ENCODE measurements at regions not wholly inside any gene's neighbourhood (a gene's known extent, or its start where the extent isn't known, plus 50 kb on each side); places are given as distances from the start of the nearest gene placed in this dataset.

- no peaks in the 10 kb centered on the region for H4K20me1 ChIP-seq (ENCODE audit: insufficient read depth, low read length)
- no peaks in the 10 kb centered on the region for H3K27me3 ChIP-seq (ENCODE audit: control insufficient read depth in 1 of 2, insufficient read depth in 2 of 2, low read length in 2 of 2)
- no peak overlapping the region for H3K4me3 ChIP-seq (replicated peaks in 1 of 3; ENCODE audit: insufficient read depth in 1 of 3, low read depth in 2 of 3, low read length in 3 of 3)
- FAIRE-seq (no peak), DNase-seq (ENCODE audit: low spot score) (no peak), ATAC-seq (no peak)
- ChIA-PET POLR2A (no interaction called here), CTCF (ENCODE audit: low intra/inter-chr PET ratio, low total read pairs) (no interaction called here)
- no CpG with 5 or more reads among the region's 5 CpGs for WGBS (ENCODE audit: low lambda C conversion rate)
- intact Hi-C loops (cut with micrococcal nuclease; ENCODE audit: unreplicated experiment), result no loop called here
- no peaks in the 10 kb centered on the region for H3K36me3 ChIP-seq (replicated peaks in 1 of 2; ENCODE audit: control insufficient read depth in 1 of 2, insufficient read depth in 2 of 2, low read length in 2 of 2)
- H3K4me2 ChIP-seq (ENCODE audit: low read depth, low read length), result no peak overlapping the region
- H3K79me2 ChIP-seq (ENCODE audit: insufficient read depth, low read length), result no peaks in the 10 kb centered on the region
- H3K4me1 ChIP-seq (ENCODE audit: insufficient read depth, low read length), result no peaks in the 10 kb centered on the region
- no peaks in the 10 kb centered on the region for H3K9me3 ChIP-seq (ENCODE audit: low read length)
- no TSS peak for BruUV-seq (replicated peaks)
- H3K27ac ChIP-seq (ENCODE audit: extremely low read length, insufficient read depth, low read length), result no peak overlapping the region
- H3K9ac ChIP-seq (ENCODE audit: insufficient read depth, low read depth, low read length), result no peak overlapping the region
- in situ Hi-C loops (cut with HindIII; ENCODE audit: extremely low pct_ligation_motif_present, low pct_unique_long_range_greater_than_20kb), result no loop called here
- no peak overlapping the region for H2AFZ ChIP-seq (ENCODE audit: low read length)
- TF ChIP-seq HIC2 (CRISPR knock-in tag; IDR thresholded peaks at IDR 0.05; ENCODE audit: low read depth) (no peak), ZC3H13 (CRISPR knock-in tag; IDR thresholded peaks at IDR 0.05) (no peak), ZNF10 (CRISPR knock-in tag; IDR thresholded peaks at IDR 0.05; ENCODE audit: borderline replicate concordance, low read depth) (no peak), ZNF720 (CRISPR knock-in tag; IDR thresholded peaks at IDR 0.05) (no peak), ZNF781 (CRISPR knock-in tag; IDR thresholded peaks at IDR 0.05; ENCODE audit: borderline replicate concordance, not compliant biosample characterization) (no peak), TAF1 (CRISPR knock-in tag; IDR thresholded peaks at IDR 0.05) (no peak), TAF15 (IDR thresholded peaks at IDR 0.05; ENCODE audit: low read depth, low read length, poor library complexity, severe bottlenecking) (no peak), TBL1XR1 (IDR thresholded peaks at IDR 0.05; ENCODE audit: borderline replicate concordance, low read length, partially characterized antibody) (no peak), ZNF251 (CRISPR knock-in tag; IDR thresholded peaks at IDR 0.05) (no peak), SSRP1 (CRISPR knock-in tag; IDR thresholded peaks at IDR 0.05) (no peak), ZNF280D (CRISPR knock-in tag; IDR thresholded peaks at IDR 0.05) (no peak)
- TF ChIP-seq, protein P1, sequence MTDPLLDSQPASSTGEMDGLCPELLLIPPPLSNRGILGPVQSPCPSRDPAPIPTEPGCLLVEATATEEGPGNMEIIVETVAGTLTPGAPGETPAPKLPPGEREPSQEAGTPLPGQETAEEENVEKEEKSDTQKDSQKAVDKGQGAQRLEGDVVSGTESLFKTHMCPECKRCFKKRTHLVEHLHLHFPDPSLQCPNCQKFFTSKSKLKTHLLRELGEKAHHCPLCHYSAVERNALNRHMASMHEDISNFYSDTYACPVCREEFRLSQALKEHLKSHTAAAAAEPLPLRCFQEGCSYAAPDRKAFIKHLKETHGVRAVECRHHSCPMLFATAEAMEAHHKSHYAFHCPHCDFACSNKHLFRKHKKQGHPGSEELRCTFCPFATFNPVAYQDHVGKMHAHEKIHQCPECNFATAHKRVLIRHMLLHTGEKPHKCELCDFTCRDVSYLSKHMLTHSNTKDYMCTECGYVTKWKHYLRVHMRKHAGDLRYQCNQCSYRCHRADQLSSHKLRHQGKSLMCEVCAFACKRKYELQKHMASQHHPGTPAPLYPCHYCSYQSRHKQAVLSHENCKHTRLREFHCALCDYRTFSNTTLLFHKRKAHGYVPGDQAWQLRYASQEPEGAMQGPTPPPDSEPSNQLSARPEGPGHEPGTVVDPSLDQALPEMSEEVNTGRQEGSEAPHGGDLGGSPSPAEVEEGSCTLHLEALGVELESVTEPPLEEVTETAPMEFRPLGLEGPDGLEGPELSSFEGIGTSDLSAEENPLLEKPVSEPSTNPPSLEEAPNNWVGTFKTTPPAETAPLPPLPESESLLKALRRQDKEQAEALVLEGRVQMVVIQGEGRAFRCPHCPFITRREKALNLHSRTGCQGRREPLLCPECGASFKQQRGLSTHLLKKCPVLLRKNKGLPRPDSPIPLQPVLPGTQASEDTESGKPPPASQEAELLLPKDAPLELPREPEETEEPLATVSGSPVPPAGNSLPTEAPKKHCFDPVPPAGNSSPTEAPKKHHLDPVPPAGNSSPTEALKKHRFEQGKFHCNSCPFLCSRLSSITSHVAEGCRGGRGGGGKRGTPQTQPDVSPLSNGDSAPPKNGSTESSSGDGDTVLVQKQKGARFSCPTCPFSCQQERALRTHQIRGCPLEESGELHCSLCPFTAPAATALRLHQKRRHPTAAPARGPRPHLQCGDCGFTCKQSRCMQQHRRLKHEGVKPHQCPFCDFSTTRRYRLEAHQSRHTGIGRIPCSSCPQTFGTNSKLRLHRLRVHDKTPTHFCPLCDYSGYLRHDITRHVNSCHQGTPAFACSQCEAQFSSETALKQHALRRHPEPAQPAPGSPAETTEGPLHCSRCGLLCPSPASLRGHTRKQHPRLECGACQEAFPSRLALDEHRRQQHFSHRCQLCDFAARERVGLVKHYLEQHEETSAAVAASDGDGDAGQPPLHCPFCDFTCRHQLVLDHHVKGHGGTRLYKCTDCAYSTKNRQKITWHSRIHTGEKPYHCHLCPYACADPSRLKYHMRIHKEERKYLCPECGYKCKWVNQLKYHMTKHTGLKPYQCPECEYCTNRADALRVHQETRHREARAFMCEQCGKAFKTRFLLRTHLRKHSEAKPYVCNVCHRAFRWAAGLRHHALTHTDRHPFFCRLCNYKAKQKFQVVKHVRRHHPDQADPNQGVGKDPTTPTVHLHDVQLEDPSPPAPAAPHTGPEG (CRISPR knock-in tag; IDR thresholded peaks at IDR 0.05), result no peak
- TF ChIP-seq, protein P2, sequence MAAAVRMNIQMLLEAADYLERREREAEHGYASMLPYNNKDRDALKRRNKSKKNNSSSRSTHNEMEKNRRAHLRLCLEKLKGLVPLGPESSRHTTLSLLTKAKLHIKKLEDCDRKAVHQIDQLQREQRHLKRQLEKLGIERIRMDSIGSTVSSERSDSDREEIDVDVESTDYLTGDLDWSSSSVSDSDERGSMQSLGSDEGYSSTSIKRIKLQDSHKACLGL (CRISPR knock-in tag; IDR thresholded peaks at IDR 0.05), result no peak
These were observed 1511.1 kb downstream of the TECRL start for GRCh38 chr4:62898115-62898514.

Data from HepG2 (cell line).